ENCODE measurements at regions not wholly inside any gene's neighbourhood (a gene's known extent, or its start where the extent isn't known, plus 50 kb on each side); places are given as distances from the start of the nearest gene placed in this dataset.

- Histone ChIP-seq H2BK5ac (ENCODE audit: insufficient read length, low read length) (no peak overlapping the region), H3K4me1 (ENCODE audit: insufficient read depth, low read length) (no peaks in the 10 kb centered on the region), H4K8ac (replicated peaks; ENCODE audit: insufficient read length, low read depth, low read length) (no peak overlapping the region), H3K9me3 (ENCODE audit: control insufficient read depth, low read depth, low read length) (no peaks in the 10 kb centered on the region), H3K27ac (ENCODE audit: insufficient read length, low read depth, low read length) (no peak overlapping the region), H4K20me1 (ENCODE audit: control insufficient read depth, insufficient read depth, insufficient read length) (no peaks in the 10 kb centered on the region), H2BK12ac (ENCODE audit: insufficient read length, low read depth, low read length) (no peak overlapping the region), H3K18ac (ENCODE audit: insufficient read length, low read depth, low read length) (no peak overlapping the region), H2AK5ac (ENCODE audit: insufficient read length, low read length) (no peak overlapping the region), H4K5ac (ENCODE audit: insufficient read length, low read depth, low read length) (no peak overlapping the region), H3K4me2 (ENCODE audit: insufficient read depth, insufficient read length, low read length) (no peak overlapping the region), H3K23ac (ENCODE audit: insufficient read length, low read depth, low read length) (no peak overlapping the region), H2BK20ac (ENCODE audit: low read depth, low read length, poor library complexity, severe bottlenecking) (no peak overlapping the region), H3K9ac (ENCODE audit: extremely low read depth, insufficient read length, low read length) (no peak overlapping the region), H2BK120ac (ENCODE audit: low read depth, low read length, poor library complexity, severe bottlenecking) (no peak overlapping the region), H3K56ac (ENCODE audit: insufficient read length, low read depth, low read length) (no peak overlapping the region), H3K4ac (ENCODE audit: low read depth, low read length) (no peak overlapping the region), H4K91ac (ENCODE audit: insufficient read length, low read depth, low read length) (no peak overlapping the region), H2AFZ (ENCODE audit: low read length) (no peak overlapping the region), H3K27me3 (ENCODE audit: insufficient read depth, low read length) (no peaks in the 10 kb centered on the region), H2BK15ac (ENCODE audit: low read depth, low read length) (no peak overlapping the region), H3K23me2 (ENCODE audit: insufficient read length, low read depth, low read length, poor library complexity, severe bottlenecking) (no peaks in the 10 kb centered on the region), H3T11ph (ENCODE audit: low read length) (no peak overlapping the region), H3K79me1 (ENCODE audit: insufficient read depth, low read depth, low read length, poor library complexity, severe bottlenecking) (no peaks in the 10 kb centered on the region), H3K79me2 (ENCODE audit: insufficient read depth, low read length) (no peaks in the 10 kb centered on the region), H3K14ac (ENCODE audit: insufficient read depth, low read length) (no peak overlapping the region)
- no peak for TF ChIP-seq CTCF (conservative IDR thresholded peaks at IDR 0.05)
- no peaks in the 10 kb centered on the region for H3K4me1 Mint-ChIP-seq
- H3K4me3 Mint-ChIP-seq = no peak overlapping the region
- H3K27ac Mint-ChIP-seq = no peak overlapping the region
- no CpG with 5 or more reads among the region's 1 CpG for WGBS (ENCODE audit: extremely low coverage, insufficient read length, low lambda C conversion rate)
- DNase-seq = no peak
- peaks cover 0 to 6% (median 0%) of the 10 kb centered on the region in 3 experiments; a peak in 3 of 7 replicates for H3K36me3 Mint-ChIP-seq (ENCODE audit: insufficient read depth in 1 of 3, low read depth in 3 of 3)
- H3K27me3 Mint-ChIP-seq (ENCODE audit: low read depth) = no peaks in the 10 kb centered on the region
- peaks cover 17 to 18% of the 10 kb centered on the region in 2 experiments; a peak in 4 of 5 replicates for H3K9me3 Mint-ChIP-seq
These were observed 756.2 kb downstream of the CDH9 start for GRCh38 chr5:26282190-26282589.
